SIG-M5 treated with dmso at 0.1 percent for 504 hours (cell line): ENCODE measurements at regions not wholly inside any gene's neighbourhood (a gene's known extent, or its start where the extent isn't known, plus 50 kb on each side); places are given as distances from the start of the nearest gene placed in this dataset.
"Not testable (repeated sequence)": the region's sequence is repeated elsewhere in the genome, so short reads cannot be mapped to it uniquely, and the experiment has no call there.

Experiments used
- DNase-seq: peaks from one replicate; lab custom pipeline; 2025; ENCODE audit not compliant: unreplicated experiment; lab: John Stamatoyannopoulos, UW

DNA sequence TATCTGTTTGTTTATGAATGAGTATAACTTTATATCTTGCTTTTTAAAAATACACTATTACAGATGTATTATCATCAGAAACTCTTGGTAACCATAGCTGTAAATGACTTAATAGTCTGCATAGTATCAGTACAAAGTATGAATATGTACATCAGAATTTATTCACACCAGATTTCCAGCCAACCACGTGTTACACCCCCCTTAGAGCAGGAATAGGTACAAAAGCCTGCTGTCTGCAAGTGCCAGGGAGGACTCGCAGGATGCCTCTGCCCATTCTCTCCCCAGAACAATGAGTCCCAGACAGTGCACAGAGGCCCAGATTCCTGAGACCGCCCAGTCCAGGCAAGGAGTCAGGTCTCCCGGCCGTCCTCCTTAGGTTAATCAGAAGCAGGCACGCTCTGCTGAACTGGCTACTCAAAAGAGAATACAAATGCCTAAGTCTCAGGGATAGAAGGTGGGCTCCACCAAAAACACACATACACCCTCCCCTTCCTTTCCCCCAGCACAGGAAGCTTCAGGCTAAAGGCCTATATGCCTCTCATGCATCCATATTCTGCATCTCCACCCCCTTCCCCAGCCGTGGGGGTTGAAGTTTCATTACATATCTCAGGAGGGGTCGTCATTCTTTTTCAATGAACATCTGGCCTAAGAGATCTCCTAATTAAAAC lies 159.1 kb upstream of the CDH11 start:
- no peak for DNase-seq

DNA sequence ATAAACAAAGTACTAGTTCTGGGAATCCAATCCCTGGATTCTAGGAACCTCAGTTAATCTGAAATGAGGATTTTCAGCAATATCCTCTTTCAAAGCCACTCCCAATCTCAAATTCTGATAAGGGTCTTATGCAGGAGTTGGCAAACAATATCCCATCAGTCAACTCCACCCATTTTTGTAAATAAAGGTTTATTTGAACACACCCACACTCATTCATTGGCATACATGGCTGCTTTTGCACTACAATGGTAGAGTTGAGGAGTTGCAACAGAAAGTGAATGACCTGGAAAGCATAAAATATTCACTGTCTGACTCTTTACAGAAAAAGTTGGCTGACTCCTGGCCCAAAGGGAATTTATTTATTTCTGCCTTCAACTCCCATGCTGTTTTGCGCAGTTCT lies 157.7 kb upstream of the CDH11 start:
- DNase-seq, result no peak

DNA sequence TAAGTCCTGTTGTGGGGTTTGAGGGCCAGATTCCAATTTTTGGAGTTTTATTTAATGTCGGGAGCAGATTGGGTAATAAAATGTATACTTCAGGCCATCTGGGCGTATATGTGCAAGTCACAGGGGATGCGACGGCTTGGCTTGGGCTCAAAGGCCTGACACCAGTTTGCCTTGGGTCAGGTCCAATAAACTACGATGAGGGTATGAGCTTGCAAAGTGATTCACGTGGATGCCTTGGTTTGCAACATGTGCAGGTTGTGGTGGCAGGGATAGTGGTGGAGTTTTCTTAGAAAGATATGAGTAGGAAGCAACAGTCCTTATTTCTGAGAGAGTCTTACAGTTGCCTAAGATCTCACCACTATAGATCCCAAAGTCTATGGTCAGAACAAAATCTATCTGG lies 157.0 kb upstream of the CDH11 start:
- no peak for DNase-seq

DNA sequence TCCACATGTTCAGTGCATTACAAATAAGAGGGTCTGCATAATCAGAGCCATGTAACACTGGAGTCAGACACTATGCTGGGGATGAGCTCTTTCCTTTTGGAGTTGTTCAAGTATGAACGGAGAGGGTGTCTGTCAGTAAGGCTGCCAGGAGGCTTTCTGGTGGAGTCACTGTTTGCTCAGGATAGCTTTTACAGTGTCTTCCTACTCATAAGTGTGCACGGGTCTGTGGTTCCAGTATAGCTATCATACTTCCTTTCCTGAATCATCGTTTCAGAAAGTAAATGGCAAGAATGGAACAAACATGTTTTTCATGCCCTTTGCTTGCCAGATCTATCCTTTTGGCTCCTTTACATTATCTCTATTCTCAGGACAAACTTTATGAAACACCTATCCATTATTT lies 152.7 kb upstream of the CDH11 start:
- DNase-seq, result no peak

DNA sequence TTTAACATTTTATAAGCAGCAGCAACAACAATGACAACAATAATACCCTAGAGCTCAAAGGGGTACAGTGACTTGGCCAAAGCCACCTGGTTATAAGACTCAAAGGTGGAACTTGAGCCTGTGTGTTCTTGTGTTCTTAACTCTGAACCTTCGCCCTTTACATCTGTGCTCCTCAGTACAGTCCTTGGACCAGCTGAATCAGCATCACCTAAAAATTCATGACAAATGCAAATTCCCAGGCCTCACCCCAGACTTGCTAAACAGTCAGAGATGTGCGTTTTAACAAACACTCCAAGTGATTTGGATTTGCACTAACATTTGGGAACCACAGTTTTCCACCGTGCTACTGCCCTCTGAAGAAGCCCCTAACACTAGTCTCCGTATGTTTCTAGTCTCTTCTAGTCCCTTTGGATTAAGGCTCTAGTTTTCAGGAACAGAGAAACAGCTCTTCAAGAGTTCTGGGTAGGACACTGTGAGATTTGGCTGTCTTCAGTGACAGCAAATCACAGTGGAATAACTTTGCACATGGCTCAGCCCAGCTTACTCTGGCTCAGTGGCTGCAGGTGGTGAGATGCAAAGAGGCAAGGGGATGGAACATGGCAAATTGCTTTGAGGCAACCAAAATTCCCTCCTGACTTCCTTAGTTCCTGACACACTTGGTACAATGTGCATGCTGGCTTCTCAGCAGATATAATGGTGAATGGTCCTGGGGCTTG lies 151.0 kb upstream of the CDH11 start:
- no peak for DNase-seq

DNA sequence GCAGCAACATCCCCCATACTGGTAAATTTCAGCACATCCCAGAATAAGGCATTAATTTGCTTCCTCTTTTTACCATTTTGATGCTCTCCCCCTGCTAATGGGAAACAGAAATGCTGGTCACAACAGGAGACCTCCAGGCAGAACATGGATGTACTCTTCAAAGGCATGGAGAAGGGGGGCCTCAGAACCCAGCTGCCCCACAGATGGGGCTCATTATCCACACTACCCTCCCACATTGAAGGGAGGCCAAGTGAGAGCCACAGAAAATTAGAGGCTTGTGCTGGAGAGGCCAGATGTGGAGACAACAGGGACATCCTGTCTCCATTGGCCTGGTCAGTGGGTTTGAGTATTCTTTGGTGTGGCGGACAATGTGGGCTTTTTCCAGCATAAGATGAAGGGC lies 150.1 kb upstream of the CDH11 start:
- no peak for DNase-seq

DNA sequence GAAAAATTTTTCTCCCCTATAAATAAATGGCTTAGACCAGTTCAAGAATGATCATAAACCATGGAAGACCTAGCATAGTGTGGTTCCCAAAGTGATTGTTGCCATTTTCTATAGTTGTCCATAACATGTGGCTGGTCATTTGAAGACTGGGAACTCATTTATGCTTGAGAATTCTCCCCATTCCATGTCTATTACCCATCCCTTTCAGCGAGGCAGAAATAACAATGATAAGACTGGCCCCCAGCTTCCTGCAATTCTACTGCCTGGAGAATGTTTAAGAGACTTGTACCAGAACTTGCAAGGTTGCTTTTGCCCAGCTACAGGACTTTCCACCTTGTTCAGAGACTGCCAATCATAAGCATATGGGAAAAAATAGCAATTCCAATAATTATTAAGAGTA lies 146.5 kb upstream of the CDH11 start:
- no peak for DNase-seq

DNA sequence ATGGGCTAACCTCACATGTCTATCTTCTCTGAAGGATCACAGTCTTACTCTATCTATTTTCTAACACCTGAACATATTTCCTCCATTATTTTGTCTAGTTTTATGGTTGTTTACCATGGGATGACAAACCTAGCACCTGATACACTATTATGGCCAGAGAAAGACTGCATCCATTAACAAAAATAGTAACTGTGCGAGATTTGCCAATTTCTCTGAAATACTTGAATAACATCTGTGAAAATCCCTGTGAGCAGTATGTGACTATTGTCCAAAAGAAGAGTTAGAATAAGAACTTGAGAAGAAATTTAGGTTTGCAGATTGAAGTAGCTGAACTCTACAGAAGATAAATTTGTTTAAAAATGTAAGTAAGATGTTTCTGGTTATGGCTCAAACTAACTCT lies 142.0 kb upstream of the CDH11 start:
- DNase-seq, result no peak

DNA sequence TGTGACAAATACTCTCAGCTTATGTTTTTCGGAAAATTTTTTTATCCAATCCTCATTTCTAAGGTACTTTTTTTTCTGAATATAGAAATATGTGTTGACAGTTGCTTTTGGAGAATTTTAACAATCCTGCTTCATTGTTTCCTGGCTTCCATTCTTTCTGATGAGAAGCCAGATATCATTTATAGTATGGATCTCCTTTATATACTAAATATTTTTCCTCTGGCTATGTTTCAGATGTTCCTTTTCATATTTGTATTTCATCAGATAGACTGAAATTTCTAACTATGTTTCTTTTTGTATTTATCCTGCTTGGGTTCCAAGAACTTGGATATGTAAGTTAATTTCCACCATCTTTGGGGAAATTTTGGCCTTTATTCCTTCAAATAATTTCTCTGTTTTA lies 138.9 kb upstream of the CDH11 start:
- no peak for DNase-seq

DNA sequence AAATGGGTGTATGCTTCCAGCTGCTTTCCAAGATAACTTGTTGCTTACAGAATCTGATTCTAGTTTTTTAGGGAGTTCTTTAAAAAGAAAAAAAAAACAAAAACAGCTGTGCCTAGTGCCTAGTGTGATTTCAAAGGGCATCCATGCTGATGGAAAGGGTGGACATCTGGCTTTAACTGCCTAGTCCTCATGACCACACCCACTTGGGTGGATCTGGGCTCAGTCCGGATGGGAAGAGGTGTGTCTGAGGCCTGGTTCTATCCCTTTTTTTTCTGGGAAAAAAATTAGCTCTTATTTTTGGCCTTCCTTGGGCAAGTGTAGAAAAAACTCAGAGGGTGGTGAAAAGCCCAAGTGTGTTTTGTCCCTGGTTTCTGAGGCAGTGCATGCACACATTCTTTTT lies 132.3 kb upstream of the CDH11 start:
- no peak for DNase-seq

DNA sequence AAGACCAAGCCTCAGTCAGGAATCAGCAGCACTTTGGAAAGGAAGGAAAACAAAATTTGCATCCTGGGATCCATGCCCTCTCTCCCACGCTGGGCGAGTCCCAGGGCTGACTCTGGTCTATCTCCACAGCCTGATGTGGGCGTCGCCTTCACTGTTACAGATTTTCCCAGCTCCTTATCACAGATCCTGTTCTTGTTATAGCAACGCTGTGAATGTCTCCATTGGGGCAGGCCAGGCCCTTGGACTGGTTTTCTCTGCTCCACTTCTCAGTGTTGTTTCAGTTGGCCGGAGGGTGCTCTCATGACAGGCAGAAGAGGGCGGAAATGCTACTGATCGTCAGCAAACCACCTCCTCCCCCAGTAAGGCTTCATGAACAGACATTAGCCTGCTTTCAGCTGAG lies 127.9 kb upstream of the CDH11 start:
- DNase-seq, result no peak

DNA sequence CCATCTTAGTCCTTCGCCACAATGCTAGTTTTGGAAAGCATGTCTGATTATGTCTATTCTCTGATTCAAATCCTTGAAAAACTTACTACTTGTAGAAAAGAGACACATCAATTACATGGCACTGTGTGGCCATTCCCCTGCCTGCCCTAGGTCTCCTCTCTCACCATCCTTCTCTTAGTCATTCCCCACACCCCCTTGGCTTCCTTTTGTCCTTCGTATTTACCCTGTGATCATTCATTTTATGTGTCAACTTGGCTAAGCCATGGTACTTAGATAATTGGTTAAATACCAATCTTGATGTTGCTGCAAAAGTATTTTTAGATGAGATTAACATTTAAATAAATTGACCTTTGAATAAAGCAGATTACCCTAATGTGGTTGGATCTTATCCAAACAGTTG lies 122.9 kb upstream of the CDH11 start:
- no peak for DNase-seq

DNA sequence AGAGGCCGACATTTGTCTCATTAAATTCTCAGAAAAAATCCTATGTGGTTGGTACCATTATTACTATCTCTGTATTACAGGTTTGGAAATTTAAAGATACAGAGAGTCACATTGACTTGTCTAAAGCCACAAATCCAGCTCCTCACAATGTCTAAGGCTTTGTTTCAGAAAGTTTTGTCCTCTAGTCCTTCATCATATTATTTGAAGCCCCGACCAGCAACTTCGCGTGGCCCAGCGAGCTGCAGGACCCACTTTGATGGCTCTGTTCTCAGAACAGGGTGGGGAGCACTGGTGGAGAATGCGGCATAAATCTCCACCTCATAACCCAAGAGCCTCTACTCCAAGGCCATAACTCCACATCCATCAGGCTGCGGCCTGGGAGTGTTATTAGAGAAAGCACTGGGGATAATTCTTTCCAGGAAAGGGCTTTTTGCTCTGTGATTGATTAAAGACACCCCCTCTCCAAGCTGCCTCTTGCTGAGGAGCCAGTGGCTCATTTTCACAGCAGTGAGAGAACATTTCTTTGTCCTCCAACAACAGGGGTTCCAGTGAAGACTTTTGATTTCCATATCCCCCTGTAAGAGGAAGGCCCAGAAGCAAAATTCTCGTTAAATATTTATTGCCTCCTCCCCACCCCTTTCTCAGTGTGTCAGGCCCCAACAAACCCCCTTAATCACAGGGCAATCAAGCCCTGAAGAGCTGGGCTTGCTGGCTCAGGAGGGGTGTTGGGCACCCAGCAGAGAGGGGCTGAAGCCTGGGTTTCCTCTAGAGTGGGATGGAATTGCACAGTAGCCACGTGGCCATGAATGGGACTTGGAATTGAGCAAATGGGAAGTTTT lies 113.7 kb upstream of the CDH11 start:
- no peak for DNase-seq

DNA sequence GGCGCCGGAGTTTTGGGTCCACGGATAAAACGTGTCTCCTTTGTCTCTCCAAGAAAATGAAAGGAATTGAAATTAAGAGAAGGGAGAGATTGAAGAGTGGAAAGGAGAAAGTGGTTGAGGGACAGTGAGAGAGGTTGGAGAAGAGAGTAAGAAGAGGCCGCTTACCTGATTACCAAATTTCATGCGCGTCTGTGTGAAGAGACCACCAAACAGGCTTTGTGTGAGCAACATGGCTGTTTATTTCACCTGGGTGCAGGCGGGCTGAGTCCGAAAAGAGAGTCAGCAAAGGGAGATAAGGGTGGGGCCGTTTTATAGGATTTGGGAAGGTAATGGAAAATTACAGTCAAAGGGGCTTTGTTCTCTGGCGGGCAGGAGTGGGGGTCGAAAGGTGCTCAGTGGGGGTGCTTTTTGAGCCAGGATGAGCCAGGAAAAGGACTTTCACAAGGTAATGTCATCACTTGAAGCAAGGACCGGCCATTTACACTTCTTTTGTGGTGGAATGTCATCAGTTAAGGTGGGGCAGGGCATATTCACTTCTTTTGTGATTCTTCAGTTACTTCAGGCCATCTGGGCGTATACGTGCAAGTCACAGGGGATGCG lies 113.0 kb upstream of the CDH11 start:
- DNase-seq, result not testable (repeated sequence)

DNA sequence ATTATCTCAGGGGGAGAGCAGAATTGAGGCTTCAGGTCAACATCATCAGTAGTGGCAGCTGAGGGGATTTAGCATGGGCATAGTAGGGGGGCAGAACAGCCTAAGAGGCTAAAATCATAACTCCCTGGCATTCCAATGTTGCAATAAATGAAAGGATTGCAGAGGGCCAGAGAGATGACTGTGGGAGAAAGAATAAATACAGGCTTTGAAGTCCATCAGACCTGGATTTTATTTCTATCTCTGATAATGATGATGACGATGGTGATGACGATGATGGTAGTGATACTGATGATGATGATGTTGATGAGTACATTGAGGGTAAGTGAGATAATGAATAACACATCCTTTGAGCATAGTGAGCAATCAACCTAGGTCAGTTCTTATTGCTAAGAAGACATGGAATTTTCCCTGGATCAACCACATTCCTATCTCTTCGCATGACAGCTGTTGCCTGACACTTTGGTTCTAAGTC lies 107.4 kb upstream of the CDH11 start:
- no peak for DNase-seq

DNA sequence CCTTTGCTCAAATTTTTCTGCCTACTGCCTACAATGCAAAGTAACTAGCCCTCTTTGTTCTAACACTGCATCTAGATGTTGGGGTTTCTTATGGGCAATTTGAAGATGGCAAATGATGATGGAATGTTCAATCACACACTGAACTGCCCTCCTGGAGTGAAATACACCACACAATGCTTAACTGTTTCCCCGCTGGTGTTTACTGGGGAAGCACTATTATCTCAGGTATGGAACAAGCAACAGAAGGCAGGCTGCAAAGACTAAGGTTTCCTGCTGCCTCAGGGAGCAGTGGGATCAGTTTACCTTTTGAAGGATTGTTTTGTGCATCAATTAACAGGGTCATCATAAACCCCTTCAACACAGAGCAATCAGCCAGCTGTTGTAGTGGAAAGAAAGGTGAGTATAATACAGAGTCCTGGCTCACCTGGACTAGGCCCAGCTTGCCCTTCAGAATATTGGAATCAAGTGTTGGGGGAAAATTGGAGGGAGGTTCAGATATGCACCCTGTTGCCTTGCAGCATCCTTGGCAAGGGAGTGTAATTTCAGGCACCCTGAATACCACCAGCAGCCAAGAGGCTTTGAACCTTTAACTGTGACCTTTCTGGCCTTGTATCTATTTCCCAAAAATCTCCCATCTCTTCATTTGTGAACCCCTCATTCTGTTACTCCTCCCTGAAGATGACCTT lies 105.4 kb upstream of the CDH11 start:
- no peak for DNase-seq

DNA sequence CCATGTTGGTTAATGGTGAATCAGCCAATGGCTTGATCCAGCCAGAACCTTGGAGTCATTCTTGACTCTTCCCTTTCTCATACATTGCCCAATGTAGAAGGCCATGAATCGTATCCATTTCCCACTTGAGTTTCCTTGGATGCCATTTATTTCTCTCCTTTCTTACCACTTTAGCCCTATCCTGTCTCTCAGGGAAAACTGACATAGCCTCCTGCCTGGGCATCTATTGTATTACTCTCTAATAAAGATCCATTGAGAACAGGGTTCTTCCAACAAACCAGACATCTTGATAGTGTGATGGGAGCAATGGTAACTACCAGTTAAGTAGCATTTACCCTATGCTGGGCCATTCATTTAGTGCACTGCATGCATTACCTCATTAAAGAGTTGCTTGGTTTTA lies 104.2 kb upstream of the CDH11 start:
- DNase-seq, result no peak

DNA sequence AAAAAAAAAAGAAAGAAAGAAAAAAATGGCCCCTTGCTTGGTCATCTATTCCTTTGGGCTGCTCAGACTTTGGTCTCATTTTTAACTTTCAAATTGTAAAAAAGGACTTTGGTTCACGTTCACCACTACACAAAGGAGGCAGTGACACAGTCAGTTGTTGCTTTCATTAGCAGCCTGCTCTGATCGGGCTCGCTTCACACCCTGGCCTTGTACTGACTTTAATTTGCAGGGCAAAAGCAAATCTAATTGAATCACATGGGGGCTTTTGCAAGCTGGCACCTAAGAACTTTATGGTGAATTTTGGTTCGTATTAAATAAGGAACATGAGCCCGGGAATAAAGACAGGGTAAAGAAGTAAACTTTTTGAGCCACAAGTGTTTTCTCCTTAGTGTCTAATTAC lies 103.6 kb upstream of the CDH11 start:
- DNase-seq, result no peak

DNA sequence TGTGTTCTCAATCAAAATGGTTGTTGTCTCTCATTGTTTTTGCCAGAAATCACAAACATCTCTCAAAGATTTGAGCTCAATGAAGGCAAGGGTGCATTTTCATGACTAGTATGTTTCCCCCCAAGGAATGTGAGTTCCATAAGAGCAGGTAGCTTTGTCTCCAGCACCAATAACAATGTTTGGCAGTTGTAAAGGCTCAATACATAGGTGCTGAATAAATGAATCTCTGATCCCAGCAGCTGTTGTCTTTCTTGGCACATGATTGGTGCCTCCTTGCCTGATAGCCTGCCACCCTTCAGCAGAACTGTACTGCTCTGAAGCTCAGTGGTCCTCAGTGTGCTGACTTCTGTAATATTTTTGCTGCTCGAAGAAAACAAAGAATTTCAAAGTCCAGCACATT lies 103.1 kb upstream of the CDH11 start:
- no peak for DNase-seq

DNA sequence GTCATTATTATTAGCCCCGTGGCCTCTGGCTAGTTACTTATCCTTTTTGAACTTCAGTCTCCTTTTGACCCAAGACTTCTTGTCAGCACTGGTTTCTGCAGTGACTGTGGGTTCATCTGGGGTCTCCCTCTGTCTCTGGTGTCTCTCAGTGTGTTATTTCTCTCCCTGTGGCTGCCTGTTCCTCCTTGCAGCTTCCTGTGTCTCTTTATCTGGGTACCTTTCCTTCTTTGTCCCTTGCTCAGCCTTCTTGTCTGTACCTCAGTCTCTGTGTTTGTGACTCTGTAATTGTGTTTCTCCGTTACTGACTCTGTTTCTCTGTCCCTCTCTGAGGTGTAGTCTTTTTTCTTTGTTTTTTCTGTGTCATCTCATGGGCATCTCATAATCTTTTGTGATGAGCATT lies 102.6 kb upstream of the CDH11 start:
- no peak for DNase-seq

DNA sequence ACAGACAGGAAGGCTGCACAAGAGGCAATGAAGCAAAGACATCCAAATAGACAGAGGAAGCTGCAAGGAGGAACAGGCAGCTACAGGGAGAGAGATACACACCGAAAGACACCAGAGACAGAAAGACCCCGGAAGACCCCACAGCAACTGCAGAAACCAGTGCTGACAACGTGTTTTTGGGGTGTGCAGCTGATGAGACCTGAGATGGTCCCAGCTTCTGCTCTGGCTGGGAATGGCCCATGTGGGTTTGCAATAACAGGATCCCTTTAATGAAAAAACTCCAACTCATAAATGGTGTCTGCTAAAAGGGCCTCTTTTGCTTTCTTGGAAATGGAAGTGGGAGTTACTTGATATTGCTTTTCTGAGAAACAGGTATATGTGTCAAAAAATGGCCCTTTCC lies 101.5 kb upstream of the CDH11 start:
- DNase-seq, result no peak
